Astrocyte (in vitro differentiated cells and primary cell): ENCODE measurements at regions not wholly inside any gene's neighbourhood (a gene's known extent, or its start where the extent isn't known, plus 50 kb on each side); places are given as distances from the start of the nearest gene placed in this dataset.

Experiments used
- DNase-seq: peaks from one replicate; pipeline ENCODE4 v3.0.0-alpha.2; 2010; ENCODE audit warnings: low read depth
- FAIRE-seq: peaks from 2 replicates; lab custom pipeline; 2011; peaks lifted over from hg19 to GRCh38; lab: Jason Lieb, UNC
- H2AFZ ChIP-seq: 2 replicates; pipeline ENCODE4 v1.6.0; 2012; ENCODE audit warnings: low read depth, low read length, inconsistent platforms
- H3K27ac ChIP-seq: 2 replicates; pipeline ENCODE4 v1.5.1; 2011; ENCODE audit warnings: low read depth, low read length, inconsistent platforms
- H3K27me3 ChIP-seq: 2 replicates; pipeline ENCODE4 v1.6.0; 2011; ENCODE audit warnings: low read length, inconsistent platforms; ENCODE audit not compliant: insufficient read depth
- H3K36me3 ChIP-seq: 2 replicates; pipeline ENCODE4 v1.5.1; 2011; ENCODE audit warnings: low read length, inconsistent platforms; ENCODE audit not compliant: insufficient read depth
- H3K4me1 ChIP-seq: 2 replicates; pipeline ENCODE4 v1.5.1; 2011; ENCODE audit warnings: low read length, inconsistent platforms; ENCODE audit not compliant: insufficient read depth
- H3K4me2 ChIP-seq: 2 replicates; pipeline ENCODE4 v1.6.0; 2012; ENCODE audit warnings: low read length, inconsistent platforms
- H3K4me3 ChIP-seq: 2 replicates; pipeline ENCODE4 v1.5.1; 2011; ENCODE audit warnings: low read depth, mild to moderate bottlenecking, low read length, inconsistent platforms; ENCODE audit not compliant: insufficient read depth
- H3K79me2 ChIP-seq: 2 replicates; pipeline ENCODE4 v1.6.0; 2012; ENCODE audit warnings: mild to moderate bottlenecking, low read length, inconsistent platforms; ENCODE audit not compliant: insufficient read depth
- H3K9ac ChIP-seq: 2 replicates; pipeline ENCODE4 v1.6.0; 2012; ENCODE audit warnings: mild to moderate bottlenecking, low read length, inconsistent platforms
- H3K9me3 ChIP-seq: 2 replicates; pipeline ENCODE4 v1.5.1; 2012; ENCODE audit warnings: low read depth, mild to moderate bottlenecking, low read length, inconsistent platforms; ENCODE audit not compliant: insufficient read depth
- H4K20me1 ChIP-seq: 2 replicates; pipeline ENCODE4 v1.6.0; 2012; ENCODE audit warnings: low read length, inconsistent platforms; ENCODE audit not compliant: insufficient read depth
- H3K27ac Mint-ChIP-seq: one replicate; pipeline ENCODE4 v1.8.0; 2021; ENCODE audit warnings: mild to moderate bottlenecking, mixed read lengths; ENCODE audit not compliant: unreplicated experiment
- H3K27me3 Mint-ChIP-seq: one replicate; pipeline ENCODE4 v1.8.0; 2021; ENCODE audit warnings: low read depth, mixed read lengths; ENCODE audit not compliant: unreplicated experiment
- H3K36me3 Mint-ChIP-seq: one replicate; pipeline ENCODE4 v1.8.0; 2021; ENCODE audit warnings: low read depth, mixed read lengths; ENCODE audit not compliant: unreplicated experiment
- H3K4me1 Mint-ChIP-seq: one replicate; pipeline ENCODE4 v1.8.0; 2021; ENCODE audit warnings: low read depth, mixed read lengths; ENCODE audit not compliant: unreplicated experiment
- H3K4me3 Mint-ChIP-seq: one replicate; pipeline ENCODE4 v1.8.0; 2021; ENCODE audit warnings: mild to moderate bottlenecking, moderate library complexity, mixed read lengths; ENCODE audit not compliant: unreplicated experiment
- H3K9me3 Mint-ChIP-seq: one replicate; pipeline ENCODE4 v1.8.0; 2021; ENCODE audit warnings: mild to moderate bottlenecking, mixed read lengths; ENCODE audit not compliant: unreplicated experiment
- EZH2 ChIP-seq: IDR thresholded peaks from 2 replicates; pipeline ENCODE4 v1.6.1; 2012; ENCODE audit warnings: mild to moderate bottlenecking, low read length, inconsistent platforms; ENCODE audit not compliant: insufficient read depth
- TF ChIP-seq, protein P1 (sequence below): IDR thresholded peaks from 2 replicates; pipeline ENCODE4 v1.5.1; 2011; ENCODE audit warnings: low read depth, mild to moderate bottlenecking, inconsistent platforms, low read length, moderate library complexity; ENCODE audit not compliant: insufficient read depth

DNA sequence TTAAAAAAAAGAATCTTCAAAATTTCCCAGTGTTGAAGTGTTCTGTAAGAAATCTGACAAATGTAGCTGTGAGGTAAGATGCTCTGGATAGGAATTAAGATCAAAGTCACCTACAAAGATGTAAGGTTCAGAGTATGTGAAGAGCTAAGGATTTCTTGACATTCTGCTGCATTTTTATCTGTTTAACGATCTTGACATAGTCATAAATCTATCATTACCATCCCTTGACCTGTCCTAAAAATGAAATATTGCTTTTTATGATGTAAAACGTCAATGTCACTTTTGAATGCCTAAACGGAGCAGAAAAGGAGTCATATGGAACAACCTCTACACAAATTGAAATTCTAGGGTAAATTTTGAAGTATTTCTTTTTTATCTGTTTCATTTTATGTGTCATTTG is 939.3 kb downstream of the CDH18 start:
- no peaks in the 10 kb centered on the region for H3K36me3 Mint-ChIP-seq
- H3K4me1 Mint-ChIP-seq: no peaks in the 10 kb centered on the region
- Histone ChIP-seq H3K4me1 (no peaks in the 10 kb centered on the region), H3K27ac (no peak overlapping the region), H3K4me3 (no peak overlapping the region), H2AFZ (no peak overlapping the region), H3K9ac (no peak overlapping the region), H3K9me3 (no peaks in the 10 kb centered on the region), H3K27me3 (no peaks in the 10 kb centered on the region), H3K79me2 (no peaks in the 10 kb centered on the region), H3K4me2 (no peak overlapping the region), H4K20me1 (no peaks in the 10 kb centered on the region), H3K36me3 (no peaks in the 10 kb centered on the region)
- FAIRE-seq (no peak), DNase-seq (no peak)
- H3K9me3 Mint-ChIP-seq: no peaks in the 10 kb centered on the region
- no peaks in the 10 kb centered on the region for H3K27me3 Mint-ChIP-seq
- no peak for TF ChIP-seq EZH2
- TF ChIP-seq, protein P1, sequence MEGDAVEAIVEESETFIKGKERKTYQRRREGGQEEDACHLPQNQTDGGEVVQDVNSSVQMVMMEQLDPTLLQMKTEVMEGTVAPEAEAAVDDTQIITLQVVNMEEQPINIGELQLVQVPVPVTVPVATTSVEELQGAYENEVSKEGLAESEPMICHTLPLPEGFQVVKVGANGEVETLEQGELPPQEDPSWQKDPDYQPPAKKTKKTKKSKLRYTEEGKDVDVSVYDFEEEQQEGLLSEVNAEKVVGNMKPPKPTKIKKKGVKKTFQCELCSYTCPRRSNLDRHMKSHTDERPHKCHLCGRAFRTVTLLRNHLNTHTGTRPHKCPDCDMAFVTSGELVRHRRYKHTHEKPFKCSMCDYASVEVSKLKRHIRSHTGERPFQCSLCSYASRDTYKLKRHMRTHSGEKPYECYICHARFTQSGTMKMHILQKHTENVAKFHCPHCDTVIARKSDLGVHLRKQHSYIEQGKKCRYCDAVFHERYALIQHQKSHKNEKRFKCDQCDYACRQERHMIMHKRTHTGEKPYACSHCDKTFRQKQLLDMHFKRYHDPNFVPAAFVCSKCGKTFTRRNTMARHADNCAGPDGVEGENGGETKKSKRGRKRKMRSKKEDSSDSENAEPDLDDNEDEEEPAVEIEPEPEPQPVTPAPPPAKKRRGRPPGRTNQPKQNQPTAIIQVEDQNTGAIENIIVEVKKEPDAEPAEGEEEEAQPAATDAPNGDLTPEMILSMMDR: no peak
- no peak overlapping the region for H3K27ac Mint-ChIP-seq
- no peak overlapping the region for H3K4me3 Mint-ChIP-seq

DNA sequence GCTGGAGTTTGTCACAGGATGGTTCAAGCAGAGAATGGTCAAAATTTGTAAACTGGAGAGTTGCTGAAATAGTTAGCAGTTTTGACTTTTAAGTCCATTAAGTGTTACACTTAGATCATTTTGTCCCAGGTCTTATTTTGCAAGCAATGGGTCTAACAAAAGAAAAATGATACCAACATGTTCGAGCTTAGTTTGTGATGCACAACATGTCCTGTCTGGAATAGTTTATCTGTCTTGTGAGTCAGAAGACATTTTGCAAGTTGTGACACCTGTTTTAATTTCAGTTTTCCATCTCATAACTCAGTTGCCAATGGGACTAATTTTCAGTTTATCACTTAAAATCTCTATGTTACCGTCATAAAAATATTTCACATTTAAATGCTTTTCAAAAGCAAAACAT is 929.8 kb downstream of the CDH18 start:
- H2AFZ ChIP-seq: no peak overlapping the region
- no peak overlapping the region for H3K4me3 ChIP-seq
- no peaks in the 10 kb centered on the region for H3K4me1 ChIP-seq
- no peak overlapping the region for H3K9ac ChIP-seq
- H3K9me3 ChIP-seq: no peaks in the 10 kb centered on the region
- no peak overlapping the region for H3K27ac Mint-ChIP-seq
- H3K27me3 Mint-ChIP-seq: no peaks in the 10 kb centered on the region
- H4K20me1 ChIP-seq: no peaks in the 10 kb centered on the region
- FAIRE-seq: no peak
- no peak overlapping the region for H3K4me3 Mint-ChIP-seq
- DNase-seq: no peak
- H3K27me3 ChIP-seq: no peaks in the 10 kb centered on the region
- no peak for TF ChIP-seq EZH2
- TF ChIP-seq, protein P1: no peak
- H3K27ac ChIP-seq: no peak overlapping the region
- no peaks in the 10 kb centered on the region for H3K36me3 Mint-ChIP-seq
- no peaks in the 10 kb centered on the region for H3K36me3 ChIP-seq
- no peak overlapping the region for H3K4me2 ChIP-seq
- no peaks in the 10 kb centered on the region for H3K9me3 Mint-ChIP-seq
- H3K4me1 Mint-ChIP-seq: no peaks in the 10 kb centered on the region
- no peaks in the 10 kb centered on the region for H3K79me2 ChIP-seq

DNA sequence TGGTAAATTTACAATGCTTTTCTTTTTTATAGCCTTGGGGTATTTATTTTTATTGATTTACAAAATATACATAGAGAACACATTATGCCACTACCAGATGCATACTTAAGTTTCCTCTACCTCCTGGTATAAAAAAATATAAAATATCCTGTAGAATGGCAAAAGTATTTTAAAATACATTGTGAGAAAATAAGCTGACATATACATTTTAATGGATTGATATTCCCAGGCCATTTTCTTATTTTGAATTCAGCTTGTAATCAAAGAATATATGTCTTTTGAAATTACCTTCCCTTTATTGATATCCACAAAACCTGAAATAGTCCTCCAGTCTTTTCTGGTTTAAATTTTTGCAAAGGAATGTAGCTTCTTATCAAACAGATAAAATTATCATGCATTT is 923.9 kb downstream of the CDH18 start:
- no peak overlapping the region for H3K4me2 ChIP-seq
- no peaks in the 10 kb centered on the region for H3K36me3 ChIP-seq
- no peaks in the 10 kb centered on the region for H3K27me3 ChIP-seq
- Mint-ChIP-seq H3K36me3 (no peaks in the 10 kb centered on the region), H3K4me1 (no peaks in the 10 kb centered on the region), H3K4me3 (no peak overlapping the region), H3K9me3 (no peaks in the 10 kb centered on the region), H3K27me3 (no peaks in the 10 kb centered on the region), H3K27ac (no peak overlapping the region)
- FAIRE-seq: no peak
- no peak overlapping the region for H2AFZ ChIP-seq
- no peak overlapping the region for H3K4me3 ChIP-seq
- H3K79me2 ChIP-seq: no peaks in the 10 kb centered on the region
- DNase-seq: no peak
- no peak overlapping the region for H3K27ac ChIP-seq
- TF ChIP-seq, protein P1: no peak
- no peak for TF ChIP-seq EZH2
- no peaks in the 10 kb centered on the region for H3K9me3 ChIP-seq
- H3K4me1 ChIP-seq: no peaks in the 10 kb centered on the region
- no peak overlapping the region for H3K9ac ChIP-seq
- no peaks in the 10 kb centered on the region for H4K20me1 ChIP-seq
